Mucosa of descending colon (tissue), 3 donors: ENCODE measurements at regions not wholly inside any gene's neighbourhood (a gene's known extent, or its start where the extent isn't known, plus 50 kb on each side); places are given as distances from the start of the nearest gene placed in this dataset.

Experiments
- ATAC-seq: fragments of 200-7000 bp; cut with Tn5 transposase; one replicate; pipeline ENCODE4 v1.9.1; 2020; ENCODE audit warnings: mild to moderate bottlenecking, moderate library complexity
- DNase-seq, 3 donors: peaks; one replicate each; pipeline ENCODE4 v3.0.0-alpha.2; 2020
- H3K36me3 ChIP-seq: fragments of 200-600 bp; one replicate; pipeline ENCODE4 v1.8.0; 2021; ENCODE audit warnings: low read depth, mild to moderate bottlenecking
- H3K4me1 ChIP-seq: fragments of 200-600 bp; one replicate; pipeline ENCODE4 v1.8.0; 2021; ENCODE audit warnings: low read depth, mild to moderate bottlenecking
- H3K4me3 ChIP-seq: fragments of 200-600 bp; one replicate; pipeline ENCODE4 v1.8.0; 2021; ENCODE audit warnings: mild to moderate bottlenecking
- H3K9me3 ChIP-seq: fragments of 200-600 bp; one replicate; pipeline ENCODE4 v1.8.0; 2021; ENCODE audit warnings: mild to moderate bottlenecking
- intact Hi-C, 2 donors: fragments of 100-400 bp; cut with DNase I in 1 of 2; cut with micrococcal nuclease in 1 of 2; formaldehyde crosslinking; loops; one replicate each; pipeline versions ENCODE4 v1.11.0 to v1.11.1; 2022; cut with DNase I, micrococcal nuclease
- TF ChIP-seq, protein P1 (sequence below): fragments of 200-600 bp; IDR thresholded peaks from one replicate; pipeline ENCODE4 v1.8.0; 2022; ENCODE audit warnings: antibody characterized with exemption, mild to moderate bottlenecking
- donor health status: DM: no; HTN: no; CAD: no; lungs with moderate emphysema.
- donor health status: DM: no; HTN: no; CAD: no.
- donor health status: DM: no; HTN: yes; CAD: no.

GRCh38 chr5:116675626-116675910 lies 100.9 kb upstream of the SEMA6A start:
- H3K4me1 ChIP-seq: no peaks in the 10 kb centered on the region
- no peaks in the 10 kb centered on the region for H3K9me3 ChIP-seq
- DNase-seq: no peak
- intact Hi-C loops: no loop called here
- no peak overlapping the region for H3K4me3 ChIP-seq
- no peak for ATAC-seq
- TF ChIP-seq, protein P1, sequence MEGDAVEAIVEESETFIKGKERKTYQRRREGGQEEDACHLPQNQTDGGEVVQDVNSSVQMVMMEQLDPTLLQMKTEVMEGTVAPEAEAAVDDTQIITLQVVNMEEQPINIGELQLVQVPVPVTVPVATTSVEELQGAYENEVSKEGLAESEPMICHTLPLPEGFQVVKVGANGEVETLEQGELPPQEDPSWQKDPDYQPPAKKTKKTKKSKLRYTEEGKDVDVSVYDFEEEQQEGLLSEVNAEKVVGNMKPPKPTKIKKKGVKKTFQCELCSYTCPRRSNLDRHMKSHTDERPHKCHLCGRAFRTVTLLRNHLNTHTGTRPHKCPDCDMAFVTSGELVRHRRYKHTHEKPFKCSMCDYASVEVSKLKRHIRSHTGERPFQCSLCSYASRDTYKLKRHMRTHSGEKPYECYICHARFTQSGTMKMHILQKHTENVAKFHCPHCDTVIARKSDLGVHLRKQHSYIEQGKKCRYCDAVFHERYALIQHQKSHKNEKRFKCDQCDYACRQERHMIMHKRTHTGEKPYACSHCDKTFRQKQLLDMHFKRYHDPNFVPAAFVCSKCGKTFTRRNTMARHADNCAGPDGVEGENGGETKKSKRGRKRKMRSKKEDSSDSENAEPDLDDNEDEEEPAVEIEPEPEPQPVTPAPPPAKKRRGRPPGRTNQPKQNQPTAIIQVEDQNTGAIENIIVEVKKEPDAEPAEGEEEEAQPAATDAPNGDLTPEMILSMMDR: no peak
- H3K36me3 ChIP-seq: no peaks in the 10 kb centered on the region

GRCh38 chr5:116674881-116675625 lies 100.4 kb upstream of the SEMA6A start:
- DNase-seq: no peak
- intact Hi-C loops: no loop called here
- no peak for ATAC-seq
- Histone ChIP-seq H3K4me1 (no peaks in the 10 kb centered on the region), H3K4me3 (no peak overlapping the region), H3K9me3 (no peaks in the 10 kb centered on the region), H3K36me3 (no peaks in the 10 kb centered on the region)
- TF ChIP-seq, protein P1: no peak

DNA sequence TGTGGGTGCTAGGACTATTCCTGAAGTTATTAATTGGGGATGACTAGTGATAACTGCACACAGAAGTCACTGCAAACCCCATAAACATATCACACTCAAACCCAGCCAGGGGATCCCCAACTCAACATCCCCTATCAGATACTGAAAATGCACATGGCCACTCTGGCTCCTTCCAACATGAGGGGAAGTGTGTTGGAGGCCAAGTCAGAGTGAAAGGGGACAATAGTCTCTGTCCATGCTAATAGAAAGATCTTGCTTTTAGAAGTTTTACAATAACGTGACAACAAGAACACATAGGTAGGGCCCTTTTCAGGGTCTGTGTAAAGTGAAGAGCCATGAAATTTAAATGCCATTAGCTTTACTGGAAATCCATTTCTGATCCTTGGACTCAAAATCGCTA lies 98.8 kb upstream of the SEMA6A start:
- Histone ChIP-seq H3K9me3 (no peaks in the 10 kb centered on the region), H3K4me1 (no peaks in the 10 kb centered on the region), H3K36me3 (no peaks in the 10 kb centered on the region), H3K4me3 (no peak overlapping the region)
- intact Hi-C loops: no loop called here
- DNase-seq: no peak
- ATAC-seq: no peak
- TF ChIP-seq, protein P1: no peak

- Histone ChIP-seq H3K4me1 (no peaks in the 10 kb centered on the region), H3K9me3 (no peaks in the 10 kb centered on the region), H3K4me3 (no peak overlapping the region), H3K36me3 (no peaks in the 10 kb centered on the region)
- ATAC-seq: no peak
- TF ChIP-seq, protein P1: no peak
- no peak for DNase-seq
- intact Hi-C loops: no loop called here
Observed at GRCh38 chr5:116672203-116672602, 97.6 kb upstream of the SEMA6A start.

GRCh38 chr5:116671211-116671736 lies 96.7 kb upstream of the SEMA6A start:
- Histone ChIP-seq H3K4me3 (no peak overlapping the region), H3K4me1 (no peaks in the 10 kb centered on the region), H3K36me3 (no peaks in the 10 kb centered on the region), H3K9me3 (no peaks in the 10 kb centered on the region)
- TF ChIP-seq, protein P1: no peak
- DNase-seq: no peak
- intact Hi-C loops: no loop called here
- ATAC-seq: no peak
